ENCODE measurements at regions not wholly inside any gene's neighbourhood (a gene's known extent, or its start where the extent isn't known, plus 50 kb on each side); places are given as distances from the start of the nearest gene placed in this dataset.

GRCh38 chr20:9949563-9949962 is 85.2 kb upstream of the ANKEF1 start:
- Histone ChIP-seq H3K4me1 (ENCODE audit: control insufficient read depth, insufficient read depth, low read length) (no peaks in the 10 kb centered on the region), H3K4me3 (ENCODE audit: low read length) (no peak overlapping the region), H3K9me3 (ENCODE audit: control insufficient read depth, insufficient read depth, low read length) (no peaks in the 10 kb centered on the region), H3K27ac (ENCODE audit: low read length) (no peak overlapping the region), H3K27me3 (ENCODE audit: control insufficient read depth, insufficient read depth, low read length) (no peaks in the 10 kb centered on the region), H3K36me3 (ENCODE audit: control insufficient read depth, insufficient read depth, low read length) (no peaks in the 10 kb centered on the region)
- DNase-seq (no peak), ATAC-seq (no peak)
- H3K36me3 Mint-ChIP-seq: no peaks in the 10 kb centered on the region
- intact Hi-C loops (cut with micrococcal nuclease): no loop called here
- H3K4me3 Mint-ChIP-seq: no peak overlapping the region
- no peak overlapping the region for H3K27ac Mint-ChIP-seq
- H3K9me3 Mint-ChIP-seq: no peaks in the 10 kb centered on the region
- TF ChIP-seq CTCF (IDR thresholded peaks at IDR 0.05): no peak
- H3K27me3 Mint-ChIP-seq (ENCODE audit: low read depth in 2 of 2): peaks cover 4 to 8% of the 10 kb centered on the region in 2 donors
- 67% methylated on average over 1 of the region's 1 CpG for WGBS (ENCODE audit: insufficient coverage)
- no peaks in the 10 kb centered on the region for H3K4me1 Mint-ChIP-seq

- ATAC-seq: no peak
- no peak for TF ChIP-seq CTCF (IDR thresholded peaks at IDR 0.05)
- H3K27ac Mint-ChIP-seq: no peak overlapping the region
- Histone ChIP-seq H3K9me3 (ENCODE audit: control insufficient read depth, insufficient read depth, low read length) (no peaks in the 10 kb centered on the region), H3K36me3 (ENCODE audit: control insufficient read depth, insufficient read depth, low read length) (no peaks in the 10 kb centered on the region), H3K27ac (ENCODE audit: low read length) (no peak overlapping the region), H3K4me1 (ENCODE audit: control insufficient read depth, insufficient read depth, low read length) (no peaks in the 10 kb centered on the region), H3K27me3 (ENCODE audit: control insufficient read depth, insufficient read depth, low read length) (no peaks in the 10 kb centered on the region), H3K4me3 (ENCODE audit: low read length) (no peak overlapping the region)
- no peaks in the 10 kb centered on the region for H3K27me3 Mint-ChIP-seq (ENCODE audit: low read depth in 2 of 2)
- intact Hi-C loops (cut with micrococcal nuclease): no loop called here
- H3K4me1 Mint-ChIP-seq: no peaks in the 10 kb centered on the region
- no peaks in the 10 kb centered on the region for H3K36me3 Mint-ChIP-seq
- no peaks in the 10 kb centered on the region for H3K9me3 Mint-ChIP-seq
- no peak overlapping the region for H3K4me3 Mint-ChIP-seq
- 83% methylated on average over 1 of the region's 1 CpG for WGBS (ENCODE audit: insufficient coverage)
- DNase-seq: no peak
Observed at GRCh38 chr20:9945408-9945807, 89.4 kb upstream of the ANKEF1 start.

GRCh38 chr20:9942736-9943135 is 92.1 kb upstream of the ANKEF1 start:
- H3K9me3 Mint-ChIP-seq: no peaks in the 10 kb centered on the region
- ATAC-seq: no peak
- H3K4me3 Mint-ChIP-seq: no peak overlapping the region
- intact Hi-C loops (cut with micrococcal nuclease): no loop called here
- Histone ChIP-seq H3K27ac (ENCODE audit: low read length) (no peak overlapping the region), H3K4me3 (ENCODE audit: low read length) (no peak overlapping the region), H3K4me1 (ENCODE audit: control insufficient read depth, insufficient read depth, low read length) (no peaks in the 10 kb centered on the region), H3K36me3 (ENCODE audit: control insufficient read depth, insufficient read depth, low read length) (no peaks in the 10 kb centered on the region), H3K9me3 (ENCODE audit: control insufficient read depth, insufficient read depth, low read length) (no peaks in the 10 kb centered on the region), H3K27me3 (ENCODE audit: control insufficient read depth, insufficient read depth, low read length) (no peaks in the 10 kb centered on the region)
- H3K27ac Mint-ChIP-seq: no peak overlapping the region
- 95% methylated on average over 4 of the region's 4 CpGs for WGBS (ENCODE audit: insufficient coverage)
- DNase-seq: no peak
- no peak for TF ChIP-seq CTCF (IDR thresholded peaks at IDR 0.05)
- no peaks in the 10 kb centered on the region for H3K36me3 Mint-ChIP-seq
- no peaks in the 10 kb centered on the region for H3K4me1 Mint-ChIP-seq
- H3K27me3 Mint-ChIP-seq (ENCODE audit: low read depth in 2 of 2): no peaks in the 10 kb centered on the region

- Mint-ChIP-seq H3K36me3 (no peaks in the 10 kb centered on the region), H3K27me3 (ENCODE audit: low read depth in 2 of 2) (peaks cover 0 to 3% of the 10 kb centered on the region in 2 donors), H3K4me1 (no peaks in the 10 kb centered on the region), H3K4me3 (no peak overlapping the region), H3K27ac (no peak overlapping the region), H3K9me3 (peaks cover 0 to 3% of the 10 kb centered on the region in 2 donors)
- DNase-seq (no peak), ATAC-seq (no peak)
- H3K4me1 ChIP-seq (ENCODE audit: control insufficient read depth, insufficient read depth, low read length): no peaks in the 10 kb centered on the region
- intact Hi-C loops (cut with micrococcal nuclease): no loop called here
- no peak overlapping the region for H3K27ac ChIP-seq (ENCODE audit: low read length)
- H3K9me3 ChIP-seq (ENCODE audit: control insufficient read depth, insufficient read depth, low read length): no peaks in the 10 kb centered on the region
- H3K27me3 ChIP-seq (ENCODE audit: control insufficient read depth, insufficient read depth, low read length): no peaks in the 10 kb centered on the region
- H3K36me3 ChIP-seq (ENCODE audit: control insufficient read depth, insufficient read depth, low read length): no peaks in the 10 kb centered on the region
- 75% methylated on average over 2 of the region's 2 CpGs for WGBS (ENCODE audit: insufficient coverage)
- TF ChIP-seq CTCF (IDR thresholded peaks at IDR 0.05): no peak
- no peak overlapping the region for H3K4me3 ChIP-seq (ENCODE audit: low read length)
Observed at GRCh38 chr20:9940329-9940728, 94.5 kb upstream of the ANKEF1 start.

Measured in natural killer cell (primary cell).